ENCODE measurements at regions not wholly inside any gene's neighbourhood (a gene's known extent, or its start where the extent isn't known, plus 50 kb on each side); places are given as distances from the start of the nearest gene placed in this dataset.

DNA sequence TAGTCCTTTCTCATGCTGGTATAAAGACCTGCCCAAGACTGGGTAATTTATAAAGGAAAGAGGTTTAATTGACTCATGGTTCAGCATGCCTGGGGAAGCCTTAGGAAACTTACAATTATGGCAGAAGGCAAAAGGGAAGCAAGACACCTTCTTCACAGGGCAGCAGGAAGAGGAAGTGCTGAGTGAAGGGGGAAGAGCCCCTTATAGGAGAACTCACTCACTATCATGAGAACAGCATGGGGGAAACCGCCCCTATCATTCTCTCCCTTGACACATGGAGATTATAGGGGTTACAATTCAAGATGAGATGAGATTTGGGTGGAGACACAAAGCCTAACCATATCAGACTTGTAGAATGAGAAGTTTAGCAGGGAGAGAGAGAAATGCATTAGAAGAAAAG is 373.3 kb upstream of the DIAPH2 start:
- TF ChIP-seq POLR2A (IDR thresholded peaks at IDR 0.05): no peak
- TF ChIP-seq, protein P1, sequence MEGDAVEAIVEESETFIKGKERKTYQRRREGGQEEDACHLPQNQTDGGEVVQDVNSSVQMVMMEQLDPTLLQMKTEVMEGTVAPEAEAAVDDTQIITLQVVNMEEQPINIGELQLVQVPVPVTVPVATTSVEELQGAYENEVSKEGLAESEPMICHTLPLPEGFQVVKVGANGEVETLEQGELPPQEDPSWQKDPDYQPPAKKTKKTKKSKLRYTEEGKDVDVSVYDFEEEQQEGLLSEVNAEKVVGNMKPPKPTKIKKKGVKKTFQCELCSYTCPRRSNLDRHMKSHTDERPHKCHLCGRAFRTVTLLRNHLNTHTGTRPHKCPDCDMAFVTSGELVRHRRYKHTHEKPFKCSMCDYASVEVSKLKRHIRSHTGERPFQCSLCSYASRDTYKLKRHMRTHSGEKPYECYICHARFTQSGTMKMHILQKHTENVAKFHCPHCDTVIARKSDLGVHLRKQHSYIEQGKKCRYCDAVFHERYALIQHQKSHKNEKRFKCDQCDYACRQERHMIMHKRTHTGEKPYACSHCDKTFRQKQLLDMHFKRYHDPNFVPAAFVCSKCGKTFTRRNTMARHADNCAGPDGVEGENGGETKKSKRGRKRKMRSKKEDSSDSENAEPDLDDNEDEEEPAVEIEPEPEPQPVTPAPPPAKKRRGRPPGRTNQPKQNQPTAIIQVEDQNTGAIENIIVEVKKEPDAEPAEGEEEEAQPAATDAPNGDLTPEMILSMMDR (IDR thresholded peaks at IDR 0.05): no peak
- no peak for ATAC-seq
- no peak overlapping the region for H3K4me3 ChIP-seq
- no peak for DNase-seq
- no peaks in the 10 kb centered on the region for H3K9me3 ChIP-seq
- intact Hi-C loops (cut with DNase I): no loop called here
- no peaks in the 10 kb centered on the region for H3K4me1 ChIP-seq
- WGBS (ENCODE audit: insufficient coverage, low coverage, low lambda C conversion rate, missing lambda C conversion rate): 10% methylated on average over 1 of the region's 1 CpG
- no peak overlapping the region for H3K27ac ChIP-seq
- no peaks in the 10 kb centered on the region for H3K36me3 ChIP-seq
- H3K27me3 ChIP-seq: no peaks in the 10 kb centered on the region

DNA sequence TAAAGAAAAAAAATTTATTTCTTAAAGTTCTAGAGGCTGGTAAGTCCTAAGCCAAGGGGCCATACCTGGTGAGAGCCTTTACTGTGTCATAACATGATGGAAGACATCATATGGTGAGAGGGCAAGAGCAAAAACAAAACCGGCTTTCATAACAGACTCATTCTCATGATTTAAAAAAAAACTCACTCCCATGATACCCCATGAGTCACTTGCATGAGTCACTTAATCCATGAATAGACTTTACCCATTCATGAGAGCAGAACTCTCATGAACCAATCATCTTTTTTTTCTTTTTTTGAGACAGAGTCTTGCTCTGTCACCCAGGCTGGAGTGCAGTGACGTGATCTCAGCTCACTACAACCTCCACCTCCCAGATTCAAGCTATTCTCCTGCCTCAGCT is 369.7 kb upstream of the DIAPH2 start:
- TF ChIP-seq, protein P1 (IDR thresholded peaks at IDR 0.05): no peak
- TF ChIP-seq POLR2A (IDR thresholded peaks at IDR 0.05): no peak
- H3K27ac ChIP-seq: no peak overlapping the region
- H3K4me3 ChIP-seq: no peak overlapping the region
- no peak for DNase-seq
- H3K4me1 ChIP-seq: no peaks in the 10 kb centered on the region
- H3K9me3 ChIP-seq: no peaks in the 10 kb centered on the region
- H3K27me3 ChIP-seq: no peaks in the 10 kb centered on the region
- WGBS (ENCODE audit: insufficient coverage, low coverage, low lambda C conversion rate, missing lambda C conversion rate): 36% methylated on average over 2 of the region's 2 CpGs
- intact Hi-C loops (cut with DNase I): no loop called here
- no peaks in the 10 kb centered on the region for H3K36me3 ChIP-seq
- ATAC-seq: peak in 1 of 4 donors; percentile 18

- DNase-seq (no peak), ATAC-seq (no peak)
- Histone ChIP-seq H3K27ac (no peak overlapping the region), H3K4me3 (no peak overlapping the region), H3K4me1 (no peaks in the 10 kb centered on the region), H3K36me3 (no peaks in the 10 kb centered on the region), H3K27me3 (no peaks in the 10 kb centered on the region), H3K9me3 (no peaks in the 10 kb centered on the region)
- no peak for TF ChIP-seq POLR2A (IDR thresholded peaks at IDR 0.05)
- TF ChIP-seq, protein P1 (IDR thresholded peaks at IDR 0.05): no peak
- intact Hi-C loops (cut with DNase I): no loop called here
- 61% methylated on average over 3 of the region's 3 CpGs for WGBS (ENCODE audit: insufficient coverage, low coverage, low lambda C conversion rate, missing lambda C conversion rate)
These were observed 322.8 kb upstream of the DIAPH2 start for GRCh38 chrX:96361844-96362243.

GRCh38 chrX:96372313-96373046 is 312.2 kb upstream of the DIAPH2 start:
- DNase-seq (no peak), ATAC-seq (peak; percentile 84 to 89 (median 88))
- Histone ChIP-seq H3K4me1 (no peaks in the 10 kb centered on the region), H3K9me3 (no peaks in the 10 kb centered on the region), H3K36me3 (no peaks in the 10 kb centered on the region), H3K4me3 (no peak overlapping the region), H3K27ac (no peak overlapping the region), H3K27me3 (no peaks in the 10 kb centered on the region)
- TF ChIP-seq, protein P1 (IDR thresholded peaks at IDR 0.05): peak; percentile 59 to 73 (median 64)
- no peak for TF ChIP-seq POLR2A (IDR thresholded peaks at IDR 0.05)
- intact Hi-C loops (cut with DNase I): no loop called here
- 14% methylated on average over 7 of the region's 7 CpGs for WGBS (ENCODE audit: insufficient coverage, low coverage, low lambda C conversion rate, missing lambda C conversion rate)

DNA sequence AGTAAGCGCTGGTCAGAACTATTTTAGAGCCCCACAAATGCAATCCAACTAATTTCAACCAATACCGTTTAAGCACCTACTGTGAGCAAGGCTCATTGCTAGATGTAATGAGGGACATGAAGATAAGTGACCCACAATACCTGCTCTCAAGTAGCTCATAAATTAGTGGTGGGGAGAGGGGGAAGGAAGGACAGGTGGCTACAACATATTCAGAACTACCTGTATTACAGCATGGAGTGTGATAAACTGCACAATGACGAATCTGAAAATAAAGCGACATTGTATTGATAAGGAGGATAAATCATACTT is 311.6 kb upstream of the DIAPH2 start:
- ATAC-seq: no peak
- whole genome bisulfite sequencing (ENCODE audit: insufficient coverage, low coverage, low lambda C conversion rate, missing lambda C conversion rate): 36% methylated on average over 4 of the region's 4 CpGs
- Histone ChIP-seq H3K27ac (no peak overlapping the region), H3K4me3 (no peak overlapping the region), H3K36me3 (no peaks in the 10 kb centered on the region), H3K27me3 (no peaks in the 10 kb centered on the region), H3K9me3 (no peaks in the 10 kb centered on the region), H3K4me1 (no peaks in the 10 kb centered on the region)
- intact Hi-C loops (cut with DNase I): no loop called here
- no peak for TF ChIP-seq POLR2A (IDR thresholded peaks at IDR 0.05)
- TF ChIP-seq, protein P1 (IDR thresholded peaks at IDR 0.05): no peak
- no peak for DNase-seq

All from right lobe of liver (tissue), 6 donors.